Body of pancreas (tissue), 4 donors: ENCODE measurements at regions not wholly inside any gene's neighbourhood (a gene's known extent, or its start where the extent isn't known, plus 50 kb on each side); places are given as distances from the start of the nearest gene placed in this dataset.

Source experiments
- ATAC-seq: fragments of 150-250 bp; one replicate; pipeline ENCODE4 v1.9.1; 2016
- DNase-seq, 4 donors: peaks; one replicate each; pipeline ENCODE4 v3.0.0-alpha.2; 2019
- H3K27ac ChIP-seq, 4 donors: fragments of 200-600 bp; sonication (generic); 1 replicate in 3 of 4; 2 replicates in 1 of 4; pipeline versions ENCODE4 v1.5.1 to v1.6.1; 2016 to 2019; ENCODE audit warnings: mild to moderate bottlenecking in 1 of 4, mixed read lengths in 1 of 4, moderate library complexity in 1 of 4
- H3K27me3 ChIP-seq, 2 donors: fragments of 200-600 bp; sonication (generic); one replicate each; pipeline ENCODE4 v1.6.0; 2016; ENCODE audit warnings: mild to moderate bottlenecking in 1 of 2
- H3K36me3 ChIP-seq, 2 donors: fragments of 200-600 bp; sonication (generic); replicated peaks in 1 of 2; 2 replicates each; pipeline ENCODE4 v1.5.1; 2016; ENCODE audit warnings: low read depth in 2 of 2; ENCODE audit not compliant: insufficient read depth in 1 of 2
- H3K4me1 ChIP-seq: fragments of 200-600 bp; sonication (generic); one replicate; pipeline ENCODE4 v1.6.0; 2016
- H3K4me3 ChIP-seq, 2 donors: fragments of 200-600 bp; sonication (generic); 1 replicate in 1 of 2; 2 replicates in 1 of 2; pipeline ENCODE4 v1.5.1; 2016 to 2019
- H3K9me3 ChIP-seq, 3 donors: fragments of 200-600 bp; sonication (generic); 1 replicate in 2 of 3; 2 replicates in 1 of 3; pipeline ENCODE4 v1.5.1; 2016
- CTCF ChIP-seq, 7 experiments: fragments of 450-650 bp in 4 of 7; fragments of 200-600 bp in 3 of 7; sonication (generic) in 3 of 7; IDR thresholded peaks; one replicate each; pipeline ENCODE4 v1.5.1; 2016 to 2019; ENCODE audit warnings: antibody characterized with exemption in 7 of 7
- POLR2A ChIP-seq, 3 donors: fragments of 450-650 bp; IDR thresholded peaks; one replicate each; pipeline ENCODE4 v1.6.1; 2016; ENCODE audit warnings: antibody characterized with exemption in 3 of 3, mild to moderate bottlenecking in 2 of 3
- WGBS, 2 donors: methylation state at CpG; one replicate each; pipeline ENCODE4 v1.1.5; 2017; 5-methylcytosine and 5-hydroxymethylcytosine counted together
- intact Hi-C: fragments of 100-400 bp; cut with DNase I; formaldehyde crosslinking; loops from one replicate; pipeline ENCODE4 v1.15.1; 2023

- H3K9me3 ChIP-seq: peaks cover 0 to 4% (median 0%) of the 10 kb centered on the region in 3 donors
- intact Hi-C loops: no loop called here
- no peak for TF ChIP-seq POLR2A (IDR thresholded peaks at IDR 0.05)
- no peak for TF ChIP-seq CTCF (IDR thresholded peaks at IDR 0.05)
- no peaks in the 10 kb centered on the region for H3K27me3 ChIP-seq
- no peak overlapping the region for H3K4me3 ChIP-seq
- H3K27ac ChIP-seq: no peak overlapping the region
- 90 to 93% methylated on average over 2 of the region's 2 CpGs for WGBS, 2 donors
- no peaks in the 10 kb centered on the region for H3K36me3 ChIP-seq
- no peaks in the 10 kb centered on the region for H3K4me1 ChIP-seq
- no peak for ATAC-seq
- no peak for DNase-seq
Observed at GRCh38 chr4:14800977-14801376, 201.3 kb upstream of the CPEB2 start.

GRCh38 chr4:14802596-14802995 is 199.7 kb upstream of the CPEB2 start:
- Histone ChIP-seq H3K27me3 (no peaks in the 10 kb centered on the region), H3K36me3 (no peaks in the 10 kb centered on the region), H3K9me3 (peaks cover 0 to 4% (median 0%) of the 10 kb centered on the region in 3 donors), H3K27ac (no peak overlapping the region), H3K4me1 (no peaks in the 10 kb centered on the region), H3K4me3 (no peak overlapping the region)
- no peak for ATAC-seq
- 90 to 93% methylated on average over 2 of the region's 2 CpGs for WGBS, 2 donors
- intact Hi-C loops: no loop called here
- no peak for DNase-seq
- TF ChIP-seq CTCF (IDR thresholded peaks at IDR 0.05) (no peak), POLR2A (IDR thresholded peaks at IDR 0.05) (no peak)

GRCh38 chr4:14807856-14808255 is 194.4 kb upstream of the CPEB2 start:
- ATAC-seq (no peak), DNase-seq (no peak)
- H3K4me3 ChIP-seq: no peak overlapping the region
- H3K9me3 ChIP-seq: no peaks in the 10 kb centered on the region
- no peak for TF ChIP-seq CTCF (IDR thresholded peaks at IDR 0.05)
- no peak for TF ChIP-seq POLR2A (IDR thresholded peaks at IDR 0.05)
- H3K27me3 ChIP-seq: no peaks in the 10 kb centered on the region
- intact Hi-C loops: no loop called here
- 82 to 89% methylated on average over 4 of the region's 4 CpGs for WGBS, 2 donors
- H3K27ac ChIP-seq: no peak overlapping the region
- no peaks in the 10 kb centered on the region for H3K4me1 ChIP-seq
- H3K36me3 ChIP-seq: no peaks in the 10 kb centered on the region

GRCh38 chr4:14809203-14809602 is 193.1 kb upstream of the CPEB2 start:
- no peaks in the 10 kb centered on the region for H3K36me3 ChIP-seq
- no peaks in the 10 kb centered on the region for H3K9me3 ChIP-seq
- H3K27me3 ChIP-seq: no peaks in the 10 kb centered on the region
- DNase-seq: no peak
- no peak overlapping the region for H3K27ac ChIP-seq
- H3K4me3 ChIP-seq: no peak overlapping the region
- WGBS, 2 donors: 84 to 95% methylated on average over 2 of the region's 2 CpGs
- intact Hi-C loops: no loop called here
- TF ChIP-seq CTCF (IDR thresholded peaks at IDR 0.05) (no peak), POLR2A (IDR thresholded peaks at IDR 0.05) (no peak)
- no peaks in the 10 kb centered on the region for H3K4me1 ChIP-seq
- no peak for ATAC-seq

GRCh38 chr4:14810121-14810520 is 192.2 kb upstream of the CPEB2 start:
- no peak for DNase-seq
- WGBS, 2 donors: 90 to 91% methylated on average over 2 of the region's 2 CpGs
- no peaks in the 10 kb centered on the region for H3K27me3 ChIP-seq
- intact Hi-C loops: no loop called here
- no peaks in the 10 kb centered on the region for H3K4me1 ChIP-seq
- H3K36me3 ChIP-seq: no peaks in the 10 kb centered on the region
- H3K27ac ChIP-seq: no peak overlapping the region
- no peaks in the 10 kb centered on the region for H3K9me3 ChIP-seq
- H3K4me3 ChIP-seq: no peak overlapping the region
- TF ChIP-seq CTCF (IDR thresholded peaks at IDR 0.05) (no peak), POLR2A (IDR thresholded peaks at IDR 0.05) (no peak)
- no peak for ATAC-seq
